GM13977 (cell line): ENCODE measurements at regions not wholly inside any gene's neighbourhood (a gene's known extent, or its start where the extent isn't known, plus 50 kb on each side); places are given as distances from the start of the nearest gene placed in this dataset.

Source experiments
- DNase-seq: peaks from one replicate; pipeline ENCODE4 v3.0.0; 2012; ENCODE audit warnings: low spot score
- in situ Hi-C: fragments of 300-500 bp; cut with MboI; formaldehyde crosslinking; loops from one replicate; pipeline ENCODE4 v1.12.0; 2022; ENCODE audit warnings: low sequenced_read_pairs, low pct_unique_long_range_greater_than_20kb, mixed read lengths, inconsistent platforms; ENCODE audit not compliant: unreplicated experiment
- TF ChIP-seq, protein P1 (sequence below): IDR thresholded peaks from 2 replicates; pipeline ENCODE4 v1.5.1; 2012; ENCODE audit warnings: mild to moderate bottlenecking, control low read depth; ENCODE audit not compliant: insufficient read depth; ENCODE audit errors: extremely low read depth, missing control alignments

- in situ Hi-C loops: no loop called here
- DNase-seq: no peak
- TF ChIP-seq, protein P1, sequence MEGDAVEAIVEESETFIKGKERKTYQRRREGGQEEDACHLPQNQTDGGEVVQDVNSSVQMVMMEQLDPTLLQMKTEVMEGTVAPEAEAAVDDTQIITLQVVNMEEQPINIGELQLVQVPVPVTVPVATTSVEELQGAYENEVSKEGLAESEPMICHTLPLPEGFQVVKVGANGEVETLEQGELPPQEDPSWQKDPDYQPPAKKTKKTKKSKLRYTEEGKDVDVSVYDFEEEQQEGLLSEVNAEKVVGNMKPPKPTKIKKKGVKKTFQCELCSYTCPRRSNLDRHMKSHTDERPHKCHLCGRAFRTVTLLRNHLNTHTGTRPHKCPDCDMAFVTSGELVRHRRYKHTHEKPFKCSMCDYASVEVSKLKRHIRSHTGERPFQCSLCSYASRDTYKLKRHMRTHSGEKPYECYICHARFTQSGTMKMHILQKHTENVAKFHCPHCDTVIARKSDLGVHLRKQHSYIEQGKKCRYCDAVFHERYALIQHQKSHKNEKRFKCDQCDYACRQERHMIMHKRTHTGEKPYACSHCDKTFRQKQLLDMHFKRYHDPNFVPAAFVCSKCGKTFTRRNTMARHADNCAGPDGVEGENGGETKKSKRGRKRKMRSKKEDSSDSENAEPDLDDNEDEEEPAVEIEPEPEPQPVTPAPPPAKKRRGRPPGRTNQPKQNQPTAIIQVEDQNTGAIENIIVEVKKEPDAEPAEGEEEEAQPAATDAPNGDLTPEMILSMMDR: no peak
Observed at GRCh38 chr6:130748041-130748440, 79.2 kb upstream of the SMLR1 start.

- no peak for DNase-seq
- TF ChIP-seq, protein P1: no peak
- in situ Hi-C loops: no loop called here
Observed at GRCh38 chr6:130749402-130749801, 77.8 kb upstream of the SMLR1 start.

- in situ Hi-C loops: no loop called here
- no peak for DNase-seq
- TF ChIP-seq, protein P1: no peak
Observed at GRCh38 chr6:130752267-130752666, 74.9 kb upstream of the SMLR1 start.

- DNase-seq: no peak
- in situ Hi-C loops: no loop called here
- TF ChIP-seq, protein P1: no peak
Observed at GRCh38 chr6:130754786-130755367, 72.3 kb upstream of the SMLR1 start.

DNA sequence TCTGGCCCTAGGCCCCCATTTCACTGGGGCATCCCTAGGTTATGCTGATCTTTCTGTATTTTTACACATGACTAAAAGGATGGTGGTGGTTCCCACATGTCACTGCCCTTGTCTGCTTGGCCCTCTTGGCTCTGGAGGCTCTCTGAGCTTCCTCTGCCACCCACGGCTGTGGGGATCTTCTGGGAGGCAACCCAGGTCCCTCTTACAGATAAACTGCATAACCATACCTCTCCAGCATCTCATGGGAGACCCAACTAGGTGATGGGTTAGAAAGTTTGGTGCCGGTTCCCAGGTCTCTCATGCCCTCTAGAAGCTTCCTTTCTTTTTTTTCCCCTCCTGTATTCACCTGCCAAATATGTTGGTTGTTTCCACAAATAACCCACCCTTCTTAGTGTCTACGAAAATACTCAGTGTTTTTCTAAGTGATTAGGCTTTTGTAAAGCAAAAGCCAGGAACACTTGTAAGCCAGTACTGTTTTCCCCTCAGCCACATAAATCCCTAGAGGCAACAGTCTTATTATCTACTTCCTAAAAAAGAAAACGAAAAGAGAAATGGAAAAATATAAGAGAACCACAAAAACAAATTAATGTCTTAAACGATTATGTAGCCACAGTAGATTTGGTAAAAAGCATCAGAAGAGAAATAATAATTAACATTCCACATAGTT, 71.7 kb upstream of the SMLR1 start:
- in situ Hi-C loops: no loop called here
- TF ChIP-seq, protein P1: no peak
- no peak for DNase-seq

- DNase-seq: no peak
- in situ Hi-C loops: no loop called here
- TF ChIP-seq, protein P1: no peak
Observed at GRCh38 chr6:130756824-130757223, 70.4 kb upstream of the SMLR1 start.
